Stimulated activated naive CD8-positive, alpha-beta T cell treated with anti-CD3 and anti-CD28 coated beads, Interleukin-15, Interleukin-2, amounts not matched to agents 100 U/mL and 50 U/mL, for 24 hours (primary cell): ENCODE measurements at regions not wholly inside any gene's neighbourhood (a gene's known extent, or its start where the extent isn't known, plus 50 kb on each side); places are given as distances from the start of the nearest gene placed in this dataset.

Experiments
- ATAC-seq: fragments of 150-1000 bp; cut with Tn5 transposase; one replicate; pipeline ENCODE4 v1.10.0; 2021
- DNase-seq: peaks from one replicate; pipeline ENCODE4 v3.0.0; 2021

DNA sequence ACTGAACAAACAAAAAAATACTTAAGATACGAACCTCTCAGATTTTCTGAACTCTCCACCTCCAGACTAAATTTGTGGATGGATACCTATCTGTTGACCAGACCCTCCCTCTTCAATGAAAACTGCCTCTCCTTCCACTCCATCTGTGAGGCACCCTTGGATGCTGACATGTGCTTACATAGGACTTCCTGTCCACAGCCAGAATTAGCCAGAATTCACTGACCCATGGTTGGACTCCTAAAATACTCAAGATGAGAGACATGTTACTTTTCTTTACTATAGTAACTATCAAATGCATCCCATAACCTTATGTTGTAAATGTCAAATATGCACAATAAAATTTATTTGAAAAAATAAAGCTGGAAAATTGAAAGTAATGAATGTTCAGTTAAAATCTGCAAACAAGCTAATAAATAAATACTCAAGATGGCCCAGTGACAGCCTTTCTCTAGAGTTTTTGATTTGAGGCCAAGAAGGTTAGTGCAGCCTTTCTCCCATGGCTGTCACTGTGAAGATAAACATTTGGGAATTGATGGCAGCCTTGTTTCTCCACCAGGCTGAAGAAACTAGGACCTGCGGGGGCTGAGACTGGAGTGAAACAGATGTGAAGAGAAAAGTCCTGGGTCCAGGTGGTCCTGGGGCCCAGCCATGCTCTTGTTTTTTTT, 287.0 kb downstream of the ZEB1 start:
- ATAC-seq (no peak), DNase-seq (no peak)

DNA sequence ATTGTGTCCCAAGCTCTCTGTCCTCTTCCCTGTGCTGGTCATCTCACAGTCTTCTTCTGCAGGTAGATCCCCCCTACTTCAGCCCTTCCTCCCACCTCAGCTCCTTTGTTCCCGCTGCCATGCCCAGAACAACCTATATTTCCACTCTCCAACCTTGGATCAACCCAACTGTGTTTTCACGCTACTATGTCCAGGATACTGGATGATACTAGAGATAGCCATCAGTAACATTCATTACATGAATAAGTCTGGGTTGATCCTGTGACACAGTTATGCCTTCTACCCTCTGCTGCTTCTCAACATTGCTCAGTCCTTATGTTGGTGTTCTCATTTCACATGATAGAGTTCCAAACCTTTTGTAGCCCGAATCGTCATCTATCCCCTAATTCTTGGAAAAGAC, 286.4 kb downstream of the ZEB1 start:
- ATAC-seq (no peak), DNase-seq (no peak)

DNA sequence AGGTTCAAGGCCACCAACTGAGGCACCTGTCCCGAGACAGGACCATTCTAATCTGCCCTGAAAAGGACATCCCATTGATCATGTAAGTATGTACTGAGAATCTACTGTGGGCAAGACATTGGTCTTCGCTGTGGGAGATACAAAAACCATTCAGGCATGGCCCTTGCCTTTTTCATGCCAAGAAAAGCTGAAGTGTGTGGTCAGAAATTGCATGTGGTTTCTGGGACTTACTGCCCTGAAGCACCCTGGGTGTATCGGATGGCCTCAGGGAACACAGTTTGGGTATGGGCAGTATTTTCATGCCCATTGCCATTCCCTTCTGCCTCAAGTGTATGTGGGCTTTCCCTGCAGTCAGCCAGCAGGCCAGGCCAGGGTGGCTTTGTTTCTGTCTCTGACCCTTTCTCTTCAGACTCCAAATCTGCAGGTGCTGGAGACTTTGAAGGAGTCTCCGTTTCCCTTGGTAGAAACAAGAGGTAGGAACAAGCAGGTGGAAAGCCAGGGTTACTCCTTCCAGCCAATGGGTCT, 285.7 kb downstream of the ZEB1 start:
- ATAC-seq (no peak), DNase-seq (no peak)

DNA sequence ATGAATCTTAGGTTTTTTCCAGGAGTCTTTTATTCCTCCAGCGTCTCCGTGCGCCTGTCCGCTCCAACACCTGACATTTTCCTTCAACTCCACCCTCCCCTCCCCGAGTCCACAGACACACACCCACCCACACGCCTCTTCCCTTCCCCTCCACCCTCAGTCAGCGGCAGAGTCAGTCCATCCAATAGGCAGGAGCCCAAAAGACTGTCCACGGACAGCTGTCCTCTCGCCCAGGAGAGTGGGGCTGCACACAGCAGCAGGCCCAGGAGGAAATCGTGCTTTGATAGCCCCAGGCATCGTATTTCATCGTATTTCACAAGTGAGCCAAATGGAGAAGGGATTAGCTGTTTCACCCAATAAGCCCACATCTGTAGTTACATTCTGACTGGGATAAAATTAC, 285.1 kb downstream of the ZEB1 start:
- ATAC-seq: no peak
- no peak for DNase-seq

DNA sequence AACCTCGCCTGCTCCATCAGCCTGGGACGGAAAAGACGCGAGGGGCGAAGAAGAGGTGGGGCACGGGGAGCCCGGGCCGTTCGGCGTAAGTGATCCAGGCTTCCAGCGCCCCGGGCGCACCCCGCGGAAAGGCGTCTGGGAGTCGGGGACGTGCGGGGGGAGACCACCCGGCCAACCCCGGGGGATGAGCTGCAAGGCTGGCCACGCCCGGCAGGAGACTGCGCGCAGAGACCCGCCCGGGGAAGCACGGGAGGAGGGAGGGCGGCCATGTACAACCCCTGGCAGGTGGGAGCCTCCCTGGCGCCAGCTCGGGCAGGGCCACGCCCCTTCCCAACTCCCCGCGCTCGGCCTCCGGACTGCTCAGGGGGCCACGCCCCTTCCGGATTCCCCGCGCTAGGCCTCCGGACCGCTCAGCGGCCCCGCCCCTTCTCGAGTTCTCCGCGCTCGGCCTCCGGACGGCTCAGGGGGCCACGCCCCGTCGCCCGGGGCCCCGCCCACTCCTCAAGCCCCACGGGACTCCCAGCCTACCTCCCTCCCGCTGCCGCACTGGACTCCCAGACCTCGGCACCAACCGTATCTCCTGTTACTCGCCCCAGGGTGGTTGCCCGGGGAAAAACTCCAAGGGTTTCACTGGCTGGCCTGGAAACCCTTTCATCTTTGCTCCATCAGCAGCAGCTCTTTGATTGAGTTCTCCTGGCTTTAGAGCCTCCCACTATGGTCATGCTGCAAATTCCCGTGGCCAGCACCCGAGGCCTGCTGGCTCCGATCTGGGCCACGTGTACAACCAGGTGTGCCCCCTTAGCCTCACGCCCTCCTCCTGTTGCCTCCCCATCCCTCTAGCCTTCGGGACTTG, 284.4 kb downstream of the ZEB1 start:
- DNase-seq (peak; percentile 93), ATAC-seq (peak; percentile 95)

DNA sequence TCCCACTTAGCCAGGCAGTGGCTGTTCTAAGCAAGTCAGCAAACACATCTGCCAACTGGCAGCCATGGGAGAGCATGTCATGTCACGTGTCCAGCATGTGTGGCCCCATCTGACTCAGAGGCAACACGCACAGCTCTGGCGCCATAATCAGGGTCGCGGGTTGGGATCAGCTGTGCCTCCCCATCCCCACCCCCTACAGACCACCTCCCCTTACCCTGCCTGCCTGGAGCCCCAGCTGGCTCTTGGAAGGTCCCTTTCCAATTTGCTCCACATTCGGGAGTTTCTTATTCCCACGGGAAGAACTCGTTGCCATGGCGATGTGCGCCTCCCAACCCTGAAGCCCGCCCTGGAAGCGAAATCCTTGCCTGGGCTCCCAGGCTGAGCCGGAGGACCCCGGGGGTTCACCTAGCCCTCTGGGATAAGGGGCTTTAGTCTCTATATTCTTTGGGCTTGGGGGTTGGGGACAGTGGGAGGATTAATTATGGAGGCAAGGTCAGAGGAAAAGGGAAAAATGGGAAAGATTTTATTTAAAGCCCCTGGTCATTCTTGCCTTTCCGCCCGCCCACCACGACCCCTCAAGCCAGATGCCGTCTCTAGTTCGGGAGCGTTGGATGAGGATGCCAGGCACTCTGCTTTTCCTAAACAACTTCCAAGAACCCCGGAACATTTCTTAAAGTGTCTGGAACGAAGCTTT, 283.7 kb downstream of the ZEB1 start:
- ATAC-seq (no peak), DNase-seq (no peak)

DNA sequence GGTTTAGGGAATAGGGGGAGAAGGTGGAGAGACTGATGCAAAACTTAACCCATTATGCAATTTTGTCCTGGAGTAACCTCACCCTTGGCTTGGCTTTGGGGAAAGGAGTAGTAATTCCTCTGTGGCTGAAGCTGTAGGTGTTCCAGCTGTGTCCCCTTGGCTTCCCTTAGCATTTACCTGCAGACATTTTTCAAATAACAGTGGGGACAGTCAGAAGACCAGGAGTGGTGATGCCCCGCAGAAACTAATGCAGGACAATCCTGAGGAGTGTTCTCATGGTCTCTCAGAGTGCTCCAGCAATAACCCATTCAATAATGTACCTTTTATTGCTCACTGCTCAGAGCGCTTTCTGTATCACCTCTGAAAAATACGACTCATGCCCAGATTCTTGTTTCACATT, 282.1 kb downstream of the ZEB1 start:
- ATAC-seq (no peak), DNase-seq (no peak)

DNA sequence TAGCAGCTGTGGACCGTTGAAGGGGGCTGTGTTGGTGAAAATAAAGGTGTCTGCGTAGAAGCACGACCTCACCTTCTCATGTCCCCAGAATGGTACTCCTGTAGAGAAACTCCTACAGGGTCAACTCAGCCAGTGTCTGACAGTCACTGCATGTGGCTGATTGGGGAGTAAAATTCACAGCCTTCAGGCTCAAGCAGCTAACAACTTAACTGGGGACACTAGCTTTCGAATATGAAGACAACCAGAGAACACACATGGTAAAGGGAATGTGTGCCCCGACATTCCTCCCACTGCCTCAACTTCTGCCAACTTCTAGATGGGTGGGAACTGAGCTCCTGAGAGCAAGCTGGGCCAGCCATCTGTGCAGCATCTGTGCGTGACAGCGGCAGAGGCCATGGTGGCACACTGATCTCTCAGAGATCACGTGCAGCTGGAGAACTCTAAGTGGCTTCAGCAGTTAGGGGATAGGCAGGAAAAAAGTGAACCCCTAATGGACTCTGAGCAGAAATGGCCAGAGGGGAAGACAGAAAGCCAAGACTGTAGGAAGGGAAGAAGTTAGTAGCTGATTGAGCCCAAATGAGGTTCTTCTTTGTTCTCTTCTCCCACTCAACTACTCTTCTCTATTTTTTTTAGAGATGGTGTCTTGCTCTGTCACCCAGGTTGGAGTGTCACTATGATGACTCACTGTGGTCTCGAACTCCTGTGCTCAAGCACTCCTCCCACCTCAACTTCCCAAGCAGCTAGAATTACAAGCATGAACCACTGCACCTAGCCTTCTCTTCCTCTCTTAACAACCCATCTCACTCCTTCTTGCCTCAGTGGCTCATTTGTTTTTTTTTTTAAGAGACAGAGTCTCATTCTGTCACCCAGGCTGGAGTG, 280.8 kb downstream of the ZEB1 start:
- ATAC-seq: peak; percentile 36
- DNase-seq: no peak

DNA sequence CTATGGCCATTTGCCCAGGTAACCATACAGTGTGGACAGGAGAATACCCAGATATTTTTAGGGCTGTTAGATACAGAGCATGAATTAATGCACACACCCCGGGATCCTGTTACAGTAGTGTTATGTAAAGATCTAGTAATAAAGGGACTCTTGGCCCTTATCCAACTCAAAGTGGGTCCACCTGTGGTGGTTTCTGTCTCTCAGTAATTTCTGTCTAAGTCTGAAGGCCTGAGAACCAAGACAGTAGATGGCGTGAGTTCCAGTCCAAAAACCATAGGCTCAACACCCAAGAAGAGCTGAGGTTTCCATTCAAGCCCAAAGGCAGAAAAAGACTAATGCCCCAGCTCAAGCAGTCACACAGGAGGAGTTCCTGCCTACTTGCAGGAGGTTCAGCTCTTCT, 277.7 kb downstream of the ZEB1 start:
- ATAC-seq: no peak
- DNase-seq: no peak

DNA sequence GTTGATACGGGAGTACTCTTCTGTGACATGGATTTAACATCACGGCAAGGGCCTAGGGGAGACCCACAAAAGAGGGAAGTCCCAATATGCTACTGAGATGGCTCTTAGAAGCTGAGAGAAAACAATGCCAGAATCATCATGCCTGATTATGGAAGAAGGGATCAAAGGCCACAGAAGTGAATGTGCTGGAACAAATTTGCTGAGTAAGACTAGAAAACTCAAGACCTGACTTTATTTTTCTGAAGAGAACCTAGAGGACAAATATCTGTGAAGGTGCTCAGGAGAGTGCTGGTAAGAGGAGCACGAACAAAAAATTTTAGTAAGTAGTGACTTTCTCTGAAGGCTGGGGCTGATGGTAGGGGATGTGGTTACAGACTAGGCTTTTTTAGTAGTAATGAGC, 277.0 kb downstream of the ZEB1 start:
- ATAC-seq (no peak), DNase-seq (no peak)

DNA sequence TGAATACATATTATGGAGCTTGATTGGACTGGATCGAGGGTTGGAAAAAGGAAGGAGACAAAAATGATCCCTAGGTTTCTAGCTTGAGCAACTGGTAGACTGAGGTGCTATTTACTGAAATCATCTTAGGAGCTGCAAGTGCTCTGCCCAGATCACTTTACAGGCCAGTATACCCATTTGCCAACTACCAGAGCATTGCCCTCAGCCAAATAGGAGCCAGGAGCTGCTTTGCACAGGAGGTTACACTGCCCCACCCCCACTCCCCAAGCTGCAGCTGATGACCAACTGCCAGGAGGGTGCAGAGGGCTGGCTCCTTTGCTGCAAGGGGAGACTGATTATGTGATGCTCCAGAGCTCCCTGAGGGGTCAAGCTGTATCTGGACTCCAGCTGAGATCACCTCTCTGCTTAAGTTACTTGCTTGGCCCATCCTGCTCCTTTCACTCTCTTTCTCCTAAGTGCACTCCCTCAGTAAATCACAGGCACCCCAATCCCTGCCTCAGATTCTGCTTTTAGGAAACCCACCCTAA, 275.4 kb downstream of the ZEB1 start:
- no peak for ATAC-seq

DNA sequence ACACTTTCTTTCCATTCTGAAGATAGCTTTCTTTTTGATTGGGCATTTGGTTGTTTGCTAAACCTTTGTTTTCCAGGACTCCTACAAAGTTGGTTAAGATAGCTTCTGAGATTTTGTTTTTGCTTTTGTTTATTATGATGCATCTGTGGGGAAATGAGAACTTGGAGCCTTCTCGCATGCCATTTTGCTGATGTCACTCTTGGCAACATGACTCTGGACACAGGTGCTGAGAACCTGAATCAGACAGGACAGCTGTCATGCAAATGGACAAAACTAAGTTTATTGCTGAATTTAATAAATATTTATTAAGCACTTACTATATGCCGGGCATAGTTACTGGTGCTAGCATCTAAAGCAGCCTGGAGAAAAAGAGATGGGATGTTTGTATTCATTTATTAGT, 274.1 kb downstream of the ZEB1 start:
- ATAC-seq (no peak), DNase-seq (no peak)

More for the DNA sequence above, 275.4 kb downstream of the ZEB1 start:
- no peak for DNase-seq

DNA sequence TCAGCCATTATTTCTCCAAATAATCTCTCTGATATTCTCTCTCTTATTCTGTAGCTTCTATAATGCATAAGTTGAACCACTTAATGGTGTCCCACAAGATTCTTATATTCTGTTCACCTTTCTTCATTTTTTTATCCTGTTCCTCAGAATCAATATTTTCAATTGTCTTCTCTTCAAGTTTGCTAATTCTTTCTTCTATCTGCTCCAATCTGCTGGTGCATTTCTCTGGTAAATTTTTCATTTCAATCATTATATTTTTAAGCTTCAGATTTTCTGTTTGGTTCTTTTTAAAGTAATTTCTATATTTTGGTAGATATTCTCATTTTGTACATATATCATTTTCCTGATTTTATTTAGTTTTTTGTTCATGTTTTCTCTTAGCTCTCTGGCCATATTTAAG, 272.6 kb downstream of the ZEB1 start:
- ATAC-seq: no peak

DNA sequence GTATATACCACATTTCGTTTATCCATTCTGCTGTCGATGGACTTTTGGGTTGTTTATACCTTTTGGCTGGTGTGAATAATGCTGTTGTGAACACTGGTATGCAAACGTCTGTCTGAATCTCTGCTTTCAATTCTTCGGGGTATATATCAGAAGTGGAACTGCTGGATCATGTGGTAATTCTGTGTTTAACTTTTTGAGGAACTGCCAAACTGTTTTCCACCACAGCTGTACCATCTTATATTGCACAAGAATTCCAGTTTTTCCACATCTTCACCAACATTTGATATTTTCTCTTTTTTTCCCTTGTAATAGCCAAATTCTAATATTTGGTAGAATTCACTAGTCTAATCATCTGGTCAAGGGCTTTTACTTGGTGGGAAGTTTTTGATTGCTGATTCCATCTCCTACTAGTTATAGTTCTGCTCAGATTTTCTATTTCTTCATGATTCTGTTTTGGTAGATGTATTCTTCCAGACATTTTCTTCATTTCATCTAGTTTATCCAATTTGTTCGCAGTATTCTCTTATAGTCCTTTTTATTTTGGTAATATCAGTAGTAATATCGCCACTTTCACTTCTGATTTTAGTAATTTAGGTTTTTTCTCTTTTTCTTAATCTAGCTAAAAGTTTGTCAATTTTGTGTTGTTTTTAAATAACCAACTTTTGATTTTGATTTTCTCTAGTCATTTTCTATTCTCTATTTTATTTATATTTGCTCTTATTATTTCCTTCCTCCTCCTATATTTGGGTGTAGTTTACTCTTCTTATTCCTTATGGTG, 271.2 kb downstream of the ZEB1 start:
- no peak for DNase-seq

More for the DNA sequence above, 272.6 kb downstream of the ZEB1 start:
- DNase-seq: no peak

DNA sequence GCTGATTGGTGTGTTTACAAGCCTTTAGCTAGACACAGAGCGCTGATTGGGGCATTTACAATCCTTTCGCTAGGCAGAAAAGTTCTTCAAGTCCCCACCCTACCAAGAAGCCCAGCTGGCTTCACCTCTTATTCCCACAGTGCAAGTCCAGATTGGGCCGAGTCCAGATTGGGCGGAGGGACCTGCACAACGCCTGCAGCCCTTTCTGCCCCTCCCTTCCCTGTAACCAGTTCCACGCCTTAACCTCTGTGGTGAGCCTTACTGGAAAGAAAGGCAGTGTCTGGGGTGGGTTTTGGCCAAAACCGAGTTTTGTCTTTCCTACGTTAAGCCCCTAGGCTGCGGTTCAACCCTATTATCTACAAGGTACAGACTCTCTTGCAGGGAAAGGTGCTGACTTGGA, 268.7 kb downstream of the ZEB1 start:
- ATAC-seq: no peak
- no peak for DNase-seq

More for the DNA sequence above, 271.2 kb downstream of the ZEB1 start:
- no peak for ATAC-seq

DNA sequence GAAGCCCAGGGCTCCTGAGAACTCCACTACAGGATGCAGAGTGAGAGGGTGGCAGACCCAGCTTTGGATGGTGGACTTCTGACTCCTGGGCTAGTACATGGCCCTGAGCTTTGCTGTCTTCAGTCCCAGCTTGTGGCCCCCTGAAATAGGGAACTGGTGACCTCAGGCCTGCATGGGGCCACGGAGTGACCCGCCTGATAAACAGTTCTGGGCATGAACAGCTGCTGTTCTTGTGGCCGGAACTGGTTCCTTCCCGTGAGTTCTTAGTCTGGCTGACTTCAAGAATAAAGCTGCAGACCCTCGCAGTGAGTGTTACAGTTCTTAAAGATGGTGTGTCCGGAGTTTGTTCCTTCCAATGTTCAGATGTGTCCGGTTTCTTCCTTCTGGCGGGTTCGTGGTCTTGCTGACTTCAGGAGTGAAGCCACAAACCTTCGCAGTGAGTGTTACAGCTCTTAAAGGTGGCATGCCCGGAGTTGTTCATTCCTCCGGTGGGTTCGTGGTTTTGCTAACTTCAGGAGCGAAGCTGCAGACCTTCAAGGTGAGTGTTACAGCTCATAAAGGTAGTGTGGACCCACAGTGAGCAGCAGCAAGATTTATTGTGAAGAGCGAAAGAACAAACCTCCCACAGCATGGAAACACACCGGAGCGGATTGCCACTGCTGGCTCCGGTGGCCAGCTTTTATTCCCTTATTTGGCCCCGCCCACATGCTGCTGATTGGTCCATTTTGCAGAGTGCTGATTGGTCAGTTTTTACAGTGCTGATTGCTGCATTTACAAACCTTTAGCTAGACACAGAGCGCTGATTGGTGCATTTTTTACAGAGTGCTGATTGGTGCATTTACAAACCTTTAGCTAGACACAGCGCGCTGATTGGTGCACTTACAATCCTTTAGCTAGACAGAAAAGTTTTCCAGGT, 268.0 kb downstream of the ZEB1 start:
- ATAC-seq: no peak
- DNase-seq: peak; percentile 18

DNA sequence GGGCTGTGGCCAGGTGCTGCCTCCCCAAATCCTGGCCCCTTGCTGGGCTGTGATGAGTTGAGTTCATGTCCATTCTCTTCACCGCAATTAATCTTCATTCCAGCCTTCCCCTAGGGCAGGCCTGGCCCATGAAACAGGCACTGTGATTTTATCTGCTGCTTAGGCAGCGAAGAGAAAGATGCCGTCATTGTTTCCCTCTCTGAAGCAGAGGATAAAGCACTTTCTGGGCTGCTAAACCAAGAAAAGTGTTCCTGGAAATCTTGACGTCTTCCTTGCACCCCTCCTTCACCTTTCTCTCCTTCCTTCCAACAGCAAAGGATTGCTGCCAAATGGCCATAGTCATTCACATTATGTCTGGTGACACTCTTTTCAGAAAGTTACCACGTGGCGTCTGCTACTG, 265.9 kb downstream of the ZEB1 start:
- DNase-seq (no peak), ATAC-seq (no peak)

DNA sequence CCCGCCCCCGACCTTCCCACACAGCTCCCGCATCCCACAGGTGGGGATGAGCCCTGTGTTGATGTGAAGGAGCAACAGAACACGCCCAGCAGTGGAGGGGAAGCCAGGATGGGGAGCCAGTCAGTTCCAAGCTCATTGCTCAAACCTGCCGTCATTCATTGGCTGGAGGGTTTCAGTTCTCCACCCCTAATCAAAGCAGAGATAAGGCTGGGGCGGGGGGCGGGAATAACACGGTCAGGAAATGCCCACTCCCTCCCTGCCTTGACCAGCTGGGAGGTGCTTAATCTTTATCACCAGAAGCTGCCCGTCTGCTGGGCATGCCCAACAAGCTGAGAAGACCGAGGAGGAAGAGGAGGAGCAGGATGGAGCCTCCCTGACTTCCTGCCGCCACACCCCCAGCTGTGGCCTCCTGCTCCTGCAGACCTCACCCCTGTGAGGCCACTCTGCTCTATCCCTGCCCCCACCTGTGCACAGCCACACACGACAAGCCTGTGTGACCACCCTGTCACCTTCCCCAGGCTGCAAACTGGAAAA, 265.1 kb downstream of the ZEB1 start:
- DNase-seq: no peak

DNA sequence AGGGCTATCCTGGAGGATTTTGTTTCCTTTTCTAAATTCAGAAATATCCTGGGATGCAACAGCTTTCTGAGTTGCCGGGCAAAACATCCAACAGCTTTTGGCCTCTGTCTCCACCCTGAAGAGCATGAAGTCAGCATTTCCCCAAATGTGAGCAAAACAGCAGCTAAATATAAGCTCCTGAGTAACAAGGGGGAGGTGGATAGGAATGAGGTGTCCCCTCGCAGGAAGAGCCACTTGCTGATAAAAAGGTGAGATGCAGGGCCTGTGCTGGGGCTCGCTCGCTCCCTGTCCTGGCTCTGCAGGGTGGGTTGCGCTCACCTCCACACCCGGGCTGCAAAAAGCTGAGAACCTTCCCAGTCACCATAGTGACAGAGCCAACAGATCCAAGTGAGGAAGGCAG, 264.3 kb downstream of the ZEB1 start:
- ATAC-seq (no peak), DNase-seq (no peak)

More for the DNA sequence above, 265.1 kb downstream of the ZEB1 start:
- no peak for ATAC-seq
